ENCODE measurements at regions not wholly inside any gene's neighbourhood (a gene's known extent, or its start where the extent isn't known, plus 50 kb on each side); places are given as distances from the start of the nearest gene placed in this dataset.

GRCh38 chr11:37967635-37968034 lies 1369.6 kb upstream of the RAG2 start:
- Histone ChIP-seq H4K20me1 (ENCODE audit: insufficient read depth) (no peaks in the 10 kb centered on the region), H3F3A (ENCODE audit: insufficient read depth, low read length, poor library complexity, severe bottlenecking) (no peaks in the 10 kb centered on the region), H3K9me3 (ENCODE audit: low read length) (no peaks in the 10 kb centered on the region), H3K4me2 (ENCODE audit: low read length) (no peak overlapping the region), H3K9ac (ENCODE audit: low read length) (no peak overlapping the region), H3K79me2 (replicated peaks; ENCODE audit: insufficient read depth, low read length) (no peaks in the 10 kb centered on the region), H3K9me2 (ENCODE audit: insufficient read depth, low read length) (no peaks in the 10 kb centered on the region), H3K36me3 (ENCODE audit: insufficient read depth, low read length) (no peaks in the 10 kb centered on the region), H3K4me3 (ENCODE audit: low read length) (no peak overlapping the region), H3K27ac (ENCODE audit: low read length) (no peak overlapping the region), H2AFZ (ENCODE audit: low read depth, low read length) (no peak overlapping the region), H3K27me3 (ENCODE audit: insufficient read depth, low read depth, low read length) (no peaks in the 10 kb centered on the region)
- TF ChIP-seq MXI1 (conservative IDR thresholded peaks at IDR 0.05; ENCODE audit: poor library complexity, severe bottlenecking): no peak
- no peak for TF ChIP-seq REST (IDR thresholded peaks at IDR 0.05; ENCODE audit: borderline replicate concordance)
- TF ChIP-seq SMC3 (conservative IDR thresholded peaks at IDR 0.05; ENCODE audit: poor library complexity): no peak
- TF ChIP-seq POLR2AphosphoS5 (IDR thresholded peaks at IDR 0.05): no peak
- no peak for TF ChIP-seq EZH2 (IDR thresholded peaks at IDR 0.05; ENCODE audit: borderline replicate concordance, insufficient read depth, low read length, poor library complexity, severe bottlenecking)
- TF ChIP-seq, protein P1, sequence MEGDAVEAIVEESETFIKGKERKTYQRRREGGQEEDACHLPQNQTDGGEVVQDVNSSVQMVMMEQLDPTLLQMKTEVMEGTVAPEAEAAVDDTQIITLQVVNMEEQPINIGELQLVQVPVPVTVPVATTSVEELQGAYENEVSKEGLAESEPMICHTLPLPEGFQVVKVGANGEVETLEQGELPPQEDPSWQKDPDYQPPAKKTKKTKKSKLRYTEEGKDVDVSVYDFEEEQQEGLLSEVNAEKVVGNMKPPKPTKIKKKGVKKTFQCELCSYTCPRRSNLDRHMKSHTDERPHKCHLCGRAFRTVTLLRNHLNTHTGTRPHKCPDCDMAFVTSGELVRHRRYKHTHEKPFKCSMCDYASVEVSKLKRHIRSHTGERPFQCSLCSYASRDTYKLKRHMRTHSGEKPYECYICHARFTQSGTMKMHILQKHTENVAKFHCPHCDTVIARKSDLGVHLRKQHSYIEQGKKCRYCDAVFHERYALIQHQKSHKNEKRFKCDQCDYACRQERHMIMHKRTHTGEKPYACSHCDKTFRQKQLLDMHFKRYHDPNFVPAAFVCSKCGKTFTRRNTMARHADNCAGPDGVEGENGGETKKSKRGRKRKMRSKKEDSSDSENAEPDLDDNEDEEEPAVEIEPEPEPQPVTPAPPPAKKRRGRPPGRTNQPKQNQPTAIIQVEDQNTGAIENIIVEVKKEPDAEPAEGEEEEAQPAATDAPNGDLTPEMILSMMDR (IDR thresholded peaks at IDR 0.05; ENCODE audit: poor library complexity, severe bottlenecking): no peak
- no peak for TF ChIP-seq TAF1 (IDR thresholded peaks at IDR 0.05; ENCODE audit: low read depth)

DNA sequence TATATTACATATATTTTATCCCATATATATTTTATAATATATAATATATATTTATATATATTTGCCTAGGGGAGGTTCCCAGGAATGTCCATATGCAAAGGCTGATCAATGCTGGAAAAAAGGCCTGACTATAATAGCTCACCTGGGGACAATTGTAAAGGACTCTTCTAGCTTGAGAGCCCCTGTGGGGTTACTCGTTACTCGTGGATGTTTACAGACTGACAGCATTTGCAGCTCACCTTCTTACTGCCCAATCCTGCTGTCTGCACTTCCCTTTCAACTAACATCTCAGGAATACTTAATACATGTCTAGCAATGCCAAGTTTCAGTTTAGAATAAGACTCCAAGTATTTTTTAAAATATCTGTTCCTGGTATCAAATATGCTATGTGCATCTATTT lies 1365.4 kb upstream of the RAG2 start:
- no peak overlapping the region for H3K27ac ChIP-seq (ENCODE audit: low read length)
- H3F3A ChIP-seq (ENCODE audit: insufficient read depth, low read length, poor library complexity, severe bottlenecking): no peaks in the 10 kb centered on the region
- no peak for TF ChIP-seq TAF1 (IDR thresholded peaks at IDR 0.05; ENCODE audit: low read depth)
- TF ChIP-seq, protein P1 (IDR thresholded peaks at IDR 0.05; ENCODE audit: poor library complexity, severe bottlenecking): no peak
- TF ChIP-seq REST (IDR thresholded peaks at IDR 0.05; ENCODE audit: borderline replicate concordance): no peak
- no peak for TF ChIP-seq EZH2 (IDR thresholded peaks at IDR 0.05; ENCODE audit: borderline replicate concordance, insufficient read depth, low read length, poor library complexity, severe bottlenecking)
- no peak for TF ChIP-seq MXI1 (conservative IDR thresholded peaks at IDR 0.05; ENCODE audit: poor library complexity, severe bottlenecking)
- no peak for TF ChIP-seq SMC3 (conservative IDR thresholded peaks at IDR 0.05; ENCODE audit: poor library complexity)
- TF ChIP-seq RAD21 (conservative IDR thresholded peaks at IDR 0.05): no peak
- no peak for TF ChIP-seq EP300 (conservative IDR thresholded peaks at IDR 0.05; ENCODE audit: poor library complexity, severe bottlenecking)
- TF ChIP-seq POLR2AphosphoS5 (IDR thresholded peaks at IDR 0.05): no peak
- no peaks in the 10 kb centered on the region for H3K79me2 ChIP-seq (replicated peaks; ENCODE audit: insufficient read depth, low read length)
- H3K27me3 ChIP-seq (ENCODE audit: insufficient read depth, low read depth, low read length): no peaks in the 10 kb centered on the region
- no peak overlapping the region for H3K4me3 ChIP-seq (ENCODE audit: low read length)
- no peaks in the 10 kb centered on the region for H4K20me1 ChIP-seq (ENCODE audit: insufficient read depth)
- no peak overlapping the region for H3K9ac ChIP-seq (ENCODE audit: low read length)
- no peak overlapping the region for H3K4me2 ChIP-seq (ENCODE audit: low read length)
- H3K36me3 ChIP-seq (ENCODE audit: insufficient read depth, low read length): no peaks in the 10 kb centered on the region
- peaks cover 4% of the 10 kb centered on the region for H3K9me3 ChIP-seq (ENCODE audit: low read length)
- no peak overlapping the region for H2AFZ ChIP-seq (ENCODE audit: low read depth, low read length)
- no peaks in the 10 kb centered on the region for H3K9me2 ChIP-seq (ENCODE audit: insufficient read depth, low read length)
